Caco-2 (cell line): ENCODE measurements at regions not wholly inside any gene's neighbourhood (a gene's known extent, or its start where the extent isn't known, plus 50 kb on each side); places are given as distances from the start of the nearest gene placed in this dataset.

ENCODE experiments used
- BruUV-seq: library from RNA; stranded (reverse); fragments of 400-500 nt; replicated peaks from 2 replicates; lab custom pipeline; 2021; lab: Mats Ljungman, UMichigan
- CTCF ChIA-PET: fragments of 300-600 bp; sonication (Branson Sonifier 250); formaldehyde crosslinking; loops from one replicate; lab custom pipeline; 2022; ENCODE audit warnings: antibody characterized with exemption; lab: Charles Lee
- POLR2A ChIA-PET: fragments of 300-600 bp; sonication (Branson Sonifier 250); formaldehyde crosslinking; loops from one replicate; lab custom pipeline; 2022; ENCODE audit warnings: antibody characterized with exemption; lab: Charles Lee
- DNase-seq, 2 experiments: peaks; one replicate each; pipeline versions ENCODE4 v3.0.0 to v3.0.0-alpha.2; 2020 to 2022
- H3K27me3 ChIP-seq: replicated peaks from 2 replicates; pipeline ENCODE4 v1.6.0; 2011; ENCODE audit warnings: low read length; ENCODE audit not compliant: control insufficient read depth, insufficient read depth
- H3K36me3 ChIP-seq: 2 replicates; pipeline ENCODE4 v1.5.1; 2011; ENCODE audit warnings: low read length; ENCODE audit not compliant: control insufficient read depth, insufficient read depth
- H3K4me1 ChIP-seq: fragments of 250-450 bp; sonication (Bioruptor Pico); 2 replicates; pipeline ENCODE4 v1.5.1; 2020; ENCODE audit warnings: mild to moderate bottlenecking
- H3K4me3 ChIP-seq: 2 replicates; pipeline ENCODE4 v1.5.1; 2011; ENCODE audit warnings: low read depth, mild to moderate bottlenecking, control low read depth, low read length
- H3K9me3 ChIP-seq: fragments of 250-450 bp; sonication (Bioruptor Pico); 2 replicates; pipeline ENCODE4 v1.5.1; 2020; ENCODE audit warnings: mild to moderate bottlenecking, moderate library complexity
- H3K27ac Mint-ChIP-seq: one replicate; pipeline ENCODE4 v1.8.0; 2022; ENCODE audit warnings: mixed read lengths; ENCODE audit not compliant: unreplicated experiment
- H3K27me3 Mint-ChIP-seq: one replicate; pipeline ENCODE4 v1.8.0; 2022; ENCODE audit warnings: mixed read lengths; ENCODE audit not compliant: insufficient read depth, unreplicated experiment
- H3K36me3 Mint-ChIP-seq: one replicate; pipeline ENCODE4 v1.8.0; 2022; ENCODE audit warnings: mild to moderate bottlenecking, mixed read lengths; ENCODE audit not compliant: insufficient read depth, unreplicated experiment
- H3K4me1 Mint-ChIP-seq: one replicate; pipeline ENCODE4 v1.8.0; 2022; ENCODE audit warnings: low read depth, mixed read lengths; ENCODE audit not compliant: unreplicated experiment
- H3K4me3 Mint-ChIP-seq: one replicate; pipeline ENCODE4 v1.8.0; 2022; ENCODE audit warnings: mild to moderate bottlenecking, moderate library complexity, mixed read lengths; ENCODE audit not compliant: unreplicated experiment
- H3K9me3 Mint-ChIP-seq: one replicate; pipeline ENCODE4 v1.8.0; 2022; ENCODE audit warnings: mixed read lengths; ENCODE audit not compliant: unreplicated experiment
- CTCF ChIP-seq, 2 experiments: fragments of 200-600 bp in 1 of 2; IDR thresholded peaks; 1 replicate in 1 of 2; 2 replicates in 1 of 2; pipeline versions ENCODE4 v1.5.1 to v1.8.0; 2011 to 2022; ENCODE audit warnings: antibody characterized with exemption in 1 of 2, control low read depth in 1 of 2, inconsistent platforms in 1 of 2, low read depth in 1 of 2, low read length in 1 of 2, mild to moderate bottlenecking in 1 of 2, moderate library complexity in 1 of 2; ENCODE audit not compliant: insufficient read depth in 1 of 2, severe bottlenecking in 1 of 2, unreplicated experiment in 1 of 2
- intact Hi-C: fragments of 100-400 bp; cut with micrococcal nuclease; formaldehyde crosslinking; loops from one replicate; pipeline ENCODE4 v1.10.0; 2022; ENCODE audit not compliant: unreplicated experiment

DNA sequence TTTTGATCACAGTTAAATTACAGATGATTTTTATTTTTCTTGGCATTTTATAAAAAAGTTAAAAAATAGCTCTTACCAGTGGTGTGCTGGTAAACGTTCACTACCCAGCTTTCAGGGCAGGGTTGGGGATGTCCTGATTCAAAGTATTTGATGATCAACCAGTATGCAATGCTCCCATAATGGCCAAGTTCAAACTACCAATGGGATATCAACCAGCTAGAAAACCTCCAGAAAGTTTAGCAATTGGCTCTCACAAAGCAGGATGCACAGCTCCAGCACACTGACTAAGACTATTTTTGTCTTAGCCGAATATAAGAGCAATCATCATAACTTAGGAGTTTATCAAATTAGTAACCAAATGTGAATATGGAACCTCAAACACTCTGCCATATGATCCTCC lies 108.0 kb upstream of the PDE5A start:
- no peaks in the 10 kb centered on the region for H3K9me3 ChIP-seq
- POLR2A ChIA-PET, result no interaction called here
- Mint-ChIP-seq H3K27ac (no peak overlapping the region), H3K9me3 (peaks cover 10% of the 10 kb centered on the region), H3K4me3 (no peak overlapping the region), H3K36me3 (no peaks in the 10 kb centered on the region), H3K27me3 (no peaks in the 10 kb centered on the region), H3K4me1 (peaks cover 16% of the 10 kb centered on the region)
- BruUV-seq, result no TSS peak
- intact Hi-C loops, result no loop called here
- no peak overlapping the region for H3K4me3 ChIP-seq
- no peaks in the 10 kb centered on the region for H3K36me3 ChIP-seq
- no peaks in the 10 kb centered on the region for H3K27me3 ChIP-seq
- DNase-seq, result no peak
- CTCF ChIA-PET, result interaction anchor here (1.7 kb wide), 1 partner anchor 108 kb away, joined by 5 read pairs; the partner anchor contains the start of gene PDE5A
- no peak for TF ChIP-seq CTCF (IDR thresholded peaks at IDR 0.05; ENCODE audit: insufficient read depth in 1 of 2, low read depth in 1 of 2, low read length in 1 of 2, severe bottlenecking in 1 of 2, unreplicated experiment in 1 of 2)
- peaks cover under 1% of the 10 kb centered on the region; the same call in 1 of the 2 replicates for H3K4me1 ChIP-seq

DNA sequence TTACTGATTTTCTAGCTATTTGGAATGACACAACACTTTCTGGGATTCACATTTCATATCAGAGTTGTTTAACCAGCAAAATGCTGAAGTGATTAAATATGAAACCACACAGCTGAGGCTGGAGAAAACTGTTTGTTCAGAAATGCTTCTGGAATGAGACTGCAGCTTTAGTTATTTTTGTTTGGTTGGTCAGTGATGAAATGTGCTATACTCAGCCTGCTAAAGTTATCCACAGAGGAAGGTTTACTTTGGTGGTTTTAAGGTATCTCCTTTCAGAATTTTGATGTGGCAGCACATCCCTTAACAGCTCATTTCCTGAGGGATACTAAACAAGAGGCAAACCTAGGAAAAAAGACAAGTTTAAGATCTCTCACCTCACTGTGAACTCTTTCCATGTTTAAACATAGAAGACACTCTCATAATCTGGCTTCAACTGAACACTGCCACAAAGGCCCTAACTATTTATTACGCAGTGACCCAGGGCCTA lies 106.6 kb upstream of the PDE5A start:
- no peak for TF ChIP-seq CTCF (IDR thresholded peaks at IDR 0.05; ENCODE audit: insufficient read depth in 1 of 2, low read depth in 1 of 2, low read length in 1 of 2, severe bottlenecking in 1 of 2, unreplicated experiment in 1 of 2)
- Histone ChIP-seq H3K9me3 (no peaks in the 10 kb centered on the region), H3K4me3 (no peak overlapping the region), H3K36me3 (no peaks in the 10 kb centered on the region), H3K4me1 (peaks cover 9% of the 10 kb centered on the region), H3K27me3 (no peaks in the 10 kb centered on the region)
- no peak overlapping the region for H3K4me3 Mint-ChIP-seq
- no peak overlapping the region for H3K27ac Mint-ChIP-seq
- no TSS peak for BruUV-seq
- peaks cover 10% of the 10 kb centered on the region for H3K9me3 Mint-ChIP-seq
- ChIA-PET CTCF (interaction anchor here (1.7 kb wide), 1 partner anchor 107 kb away, joined by 5 read pairs; the partner anchor contains the start of gene PDE5A), POLR2A (no interaction called here)
- no peak for DNase-seq
- no peaks in the 10 kb centered on the region for H3K36me3 Mint-ChIP-seq
- no peaks in the 10 kb centered on the region for H3K27me3 Mint-ChIP-seq
- intact Hi-C loops, result no loop called here
- peaks cover 27% of the 10 kb centered on the region for H3K4me1 Mint-ChIP-seq

GRCh38 chr4:119733431-119733830 lies 104.8 kb upstream of the PDE5A start:
- Histone ChIP-seq H3K4me1 (peaks cover 14% of the 10 kb centered on the region), H3K27me3 (no peaks in the 10 kb centered on the region), H3K4me3 (no peak overlapping the region), H3K9me3 (no peaks in the 10 kb centered on the region), H3K36me3 (no peaks in the 10 kb centered on the region)
- Mint-ChIP-seq H3K36me3 (no peaks in the 10 kb centered on the region), H3K9me3 (peaks cover 17% of the 10 kb centered on the region), H3K4me1 (peaks cover 31% of the 10 kb centered on the region), H3K27me3 (no peaks in the 10 kb centered on the region), H3K4me3 (no peak overlapping the region), H3K27ac (no peak overlapping the region)
- ChIA-PET CTCF (no interaction called here), POLR2A (no interaction called here)
- intact Hi-C loops, result no loop called here
- DNase-seq, result no peak
- TF ChIP-seq CTCF (IDR thresholded peaks at IDR 0.05; ENCODE audit: insufficient read depth in 1 of 2, low read depth in 1 of 2, low read length in 1 of 2, severe bottlenecking in 1 of 2, unreplicated experiment in 1 of 2), result no peak
- BruUV-seq, result no TSS peak
